Central memory CD8-positive, alpha-beta T cell (primary cell): ENCODE measurements at regions not wholly inside any gene's neighbourhood (a gene's known extent, or its start where the extent isn't known, plus 50 kb on each side); places are given as distances from the start of the nearest gene placed in this dataset.

Experiments used
- ATAC-seq: fragments of 150-1000 bp; cut with Tn5 transposase; replicated peaks from 2 replicates; pipeline ENCODE4 v1.10.0; 2022; ENCODE audit warnings: mild to moderate bottlenecking, moderate FRiP score, moderate number of reproducible peaks; ENCODE audit not compliant: poor library complexity, severe bottlenecking; ENCODE audit errors: extremely low read depth
- DNase-seq, 2 donors: peaks; one replicate each; pipeline ENCODE4 v3.0.0; 2021; ENCODE audit warnings: low spot score in 2 of 2
- H3K27ac Mint-ChIP-seq: one replicate; pipeline ENCODE4 v1.8.0; 2022; ENCODE audit warnings: low read depth, mild to moderate bottlenecking, moderate library complexity, mixed read lengths
- H3K27me3 Mint-ChIP-seq: one replicate; pipeline ENCODE4 v1.8.0; 2022; ENCODE audit warnings: mixed read lengths
- H3K36me3 Mint-ChIP-seq: one replicate; pipeline ENCODE4 v1.8.0; 2022; ENCODE audit warnings: mild to moderate bottlenecking, moderate library complexity, mixed read lengths; ENCODE audit not compliant: insufficient read depth
- H3K4me1 Mint-ChIP-seq: one replicate; pipeline ENCODE4 v1.8.0; 2022; ENCODE audit warnings: mixed read lengths
- H3K4me3 Mint-ChIP-seq: one replicate; pipeline ENCODE4 v1.8.0; 2022; ENCODE audit warnings: mild to moderate bottlenecking, moderate library complexity, mixed read lengths
- H3K9me3 Mint-ChIP-seq: one replicate; pipeline ENCODE4 v1.8.0; 2022; ENCODE audit warnings: mixed read lengths

DNA sequence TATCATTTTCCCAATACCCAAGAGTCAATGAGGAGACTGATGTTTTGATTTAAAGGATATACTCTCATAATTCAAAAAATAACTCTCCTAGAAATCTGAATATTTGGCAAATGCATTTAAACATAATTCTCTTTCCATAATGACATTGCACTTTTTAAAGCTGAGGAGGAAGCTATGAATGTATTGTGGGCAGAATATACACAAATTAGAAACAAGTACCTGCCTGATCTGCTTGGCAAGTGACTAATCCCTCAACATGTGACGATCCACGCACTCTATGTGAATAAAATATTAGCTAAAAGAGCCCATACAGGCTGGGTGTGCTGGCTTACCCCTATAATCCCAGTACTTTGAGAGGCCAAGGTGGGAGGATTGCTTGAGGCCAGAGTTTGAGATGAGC lies 88.3 kb upstream of the CCDC28A start:
- Mint-ChIP-seq H3K27ac (no peak overlapping the region), H3K36me3 (no peaks in the 10 kb centered on the region), H3K4me1 (no peaks in the 10 kb centered on the region), H3K4me3 (no peak overlapping the region), H3K27me3 (peaks cover 18% of the 10 kb centered on the region), H3K9me3 (no peaks in the 10 kb centered on the region)
- DNase-seq (no peak), ATAC-seq (no peak)

DNA sequence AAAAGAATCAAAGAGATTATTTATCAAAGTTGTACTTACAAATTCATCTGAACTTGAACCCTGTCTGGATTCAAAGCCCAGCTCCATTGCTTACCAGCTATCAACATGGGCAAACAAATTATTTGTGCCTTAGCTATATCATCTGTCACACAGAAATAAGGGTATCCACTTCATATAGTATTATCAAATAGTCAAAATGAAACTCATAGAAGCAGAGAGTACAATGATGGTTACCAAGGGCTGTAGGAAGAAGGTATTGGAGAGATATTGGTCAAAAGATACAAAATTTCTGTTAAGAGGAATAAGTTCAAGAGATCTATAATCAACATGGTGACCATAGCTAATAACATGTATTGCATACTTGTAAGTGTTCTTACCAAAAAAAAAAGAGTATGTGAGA lies 87.8 kb upstream of the CCDC28A start:
- no peaks in the 10 kb centered on the region for H3K36me3 Mint-ChIP-seq
- H3K4me1 Mint-ChIP-seq, result no peaks in the 10 kb centered on the region
- no peaks in the 10 kb centered on the region for H3K9me3 Mint-ChIP-seq
- ATAC-seq (no peak), DNase-seq (no peak)
- H3K27ac Mint-ChIP-seq, result no peak overlapping the region
- peaks cover 12% of the 10 kb centered on the region for H3K27me3 Mint-ChIP-seq
- no peak overlapping the region for H3K4me3 Mint-ChIP-seq

DNA sequence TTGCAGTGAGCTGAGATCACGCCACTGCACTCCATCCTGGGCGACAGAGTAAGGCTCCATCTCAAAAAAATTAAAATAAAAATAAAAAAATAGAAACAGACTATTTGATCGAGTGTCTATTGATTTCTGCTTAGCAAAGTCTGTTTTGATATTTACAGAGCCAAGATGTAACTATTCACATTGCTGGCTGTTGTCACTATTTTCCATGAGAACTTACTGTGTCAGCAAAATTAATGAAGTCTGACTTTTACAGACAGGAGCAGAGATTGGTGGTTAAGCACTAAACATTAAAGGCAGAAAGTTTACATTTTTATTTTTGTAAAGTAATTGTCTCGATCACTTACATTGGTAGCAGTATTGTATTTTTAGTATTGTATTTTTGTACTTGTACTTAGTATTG lies 85.0 kb upstream of the CCDC28A start:
- ATAC-seq, result no peak
- no peak for DNase-seq
- no peak overlapping the region for H3K4me3 Mint-ChIP-seq
- no peaks in the 10 kb centered on the region for H3K9me3 Mint-ChIP-seq
- H3K27ac Mint-ChIP-seq, result no peak overlapping the region
- peaks cover 2% of the 10 kb centered on the region for H3K4me1 Mint-ChIP-seq
- peaks cover 4% of the 10 kb centered on the region for H3K27me3 Mint-ChIP-seq
- no peaks in the 10 kb centered on the region for H3K36me3 Mint-ChIP-seq

DNA sequence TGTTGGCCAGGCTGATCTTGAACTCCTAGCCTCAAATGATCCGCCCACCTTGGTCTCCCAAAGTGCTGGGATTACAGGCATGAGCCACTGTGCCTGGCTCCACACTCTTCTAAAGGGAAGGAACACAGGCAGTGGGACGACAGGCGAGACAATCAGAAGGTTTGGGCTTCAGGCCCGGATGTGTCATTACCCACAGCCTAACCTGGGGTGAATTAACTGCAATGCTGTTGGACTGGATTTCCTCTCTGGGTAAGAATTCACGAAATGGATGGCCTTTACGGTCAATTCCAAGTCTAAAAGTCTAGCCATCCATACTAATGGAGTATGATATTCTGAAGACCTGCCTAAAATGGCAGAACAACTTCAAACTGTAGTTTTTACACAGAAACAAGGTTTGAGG lies 83.7 kb upstream of the CCDC28A start:
- no peak overlapping the region for H3K4me3 Mint-ChIP-seq
- no peaks in the 10 kb centered on the region for H3K36me3 Mint-ChIP-seq
- no peak overlapping the region for H3K27ac Mint-ChIP-seq
- H3K4me1 Mint-ChIP-seq, result peaks cover 4% of the 10 kb centered on the region
- no peaks in the 10 kb centered on the region for H3K9me3 Mint-ChIP-seq
- H3K27me3 Mint-ChIP-seq, result peaks cover 17% of the 10 kb centered on the region
- no peak for ATAC-seq
- DNase-seq, result no peak

DNA sequence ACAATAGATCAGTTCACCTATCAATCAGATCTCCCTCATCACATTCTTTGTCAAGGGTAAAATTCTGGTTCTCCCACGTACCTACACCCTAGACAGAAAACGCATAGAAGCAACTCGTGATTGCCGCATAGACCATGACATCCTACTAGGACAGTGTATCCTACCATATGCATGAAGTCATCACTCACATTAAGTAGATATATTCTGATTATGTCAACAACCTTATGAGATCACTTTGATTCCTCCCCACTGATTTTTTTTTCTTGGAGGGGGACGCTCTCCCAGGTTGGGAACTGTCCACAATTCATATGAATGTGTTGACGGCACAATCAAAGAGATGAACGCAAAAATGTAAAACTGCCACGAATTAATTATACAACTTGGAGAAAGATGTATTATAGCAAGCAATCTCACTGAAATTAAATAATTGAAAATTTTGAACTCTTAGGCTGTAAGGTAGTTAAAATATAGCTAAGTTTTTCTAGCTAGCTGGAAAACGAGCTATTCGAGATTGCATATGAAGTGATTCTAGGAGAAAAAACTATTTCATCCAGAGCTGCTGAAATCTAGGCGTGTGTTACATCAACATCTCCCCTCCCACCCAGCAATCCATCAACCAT lies 82.5 kb upstream of the CCDC28A start:
- H3K4me1 Mint-ChIP-seq, result peaks cover 4% of the 10 kb centered on the region
- no peak for ATAC-seq
- H3K27ac Mint-ChIP-seq, result no peak overlapping the region

DNA sequence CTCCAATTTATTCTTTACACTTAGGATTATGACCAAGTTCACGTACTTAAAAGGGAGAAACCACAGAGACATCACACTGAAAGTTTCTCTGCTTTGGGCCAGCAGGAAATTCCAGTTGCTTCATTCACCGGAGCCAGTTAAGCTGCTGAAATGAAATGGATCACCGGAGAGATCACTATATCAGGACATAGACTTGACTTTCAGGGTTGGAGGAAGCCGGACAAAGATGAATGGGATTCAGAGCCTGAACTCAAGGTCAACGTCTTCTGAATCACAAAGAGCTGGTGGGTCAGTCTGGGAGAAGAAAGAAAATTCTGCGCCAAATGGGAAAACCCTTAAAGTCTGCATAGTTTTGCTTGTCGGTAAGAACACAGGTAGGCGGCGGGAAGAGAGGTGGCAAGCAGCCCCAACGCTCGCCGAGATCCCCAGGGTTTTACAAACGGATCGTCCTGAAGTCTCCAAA lies 81.9 kb upstream of the CCDC28A start:
- Mint-ChIP-seq H3K27me3 (peaks cover 34% of the 10 kb centered on the region), H3K36me3 (no peaks in the 10 kb centered on the region), H3K4me3 (peak overlapping the region; percentile 76), H3K9me3 (no peaks in the 10 kb centered on the region), H3K4me1 (peaks cover 4% of the 10 kb centered on the region), H3K27ac (no peak overlapping the region)
- ATAC-seq, result no peak
- no peak for DNase-seq

More for the DNA sequence above, 82.5 kb upstream of the CCDC28A start:
- Mint-ChIP-seq H3K36me3 (no peaks in the 10 kb centered on the region), H3K9me3 (no peaks in the 10 kb centered on the region), H3K4me3 (peak overlapping the region; percentile 76), H3K27me3 (peaks cover 29% of the 10 kb centered on the region)
- DNase-seq, result no peak

DNA sequence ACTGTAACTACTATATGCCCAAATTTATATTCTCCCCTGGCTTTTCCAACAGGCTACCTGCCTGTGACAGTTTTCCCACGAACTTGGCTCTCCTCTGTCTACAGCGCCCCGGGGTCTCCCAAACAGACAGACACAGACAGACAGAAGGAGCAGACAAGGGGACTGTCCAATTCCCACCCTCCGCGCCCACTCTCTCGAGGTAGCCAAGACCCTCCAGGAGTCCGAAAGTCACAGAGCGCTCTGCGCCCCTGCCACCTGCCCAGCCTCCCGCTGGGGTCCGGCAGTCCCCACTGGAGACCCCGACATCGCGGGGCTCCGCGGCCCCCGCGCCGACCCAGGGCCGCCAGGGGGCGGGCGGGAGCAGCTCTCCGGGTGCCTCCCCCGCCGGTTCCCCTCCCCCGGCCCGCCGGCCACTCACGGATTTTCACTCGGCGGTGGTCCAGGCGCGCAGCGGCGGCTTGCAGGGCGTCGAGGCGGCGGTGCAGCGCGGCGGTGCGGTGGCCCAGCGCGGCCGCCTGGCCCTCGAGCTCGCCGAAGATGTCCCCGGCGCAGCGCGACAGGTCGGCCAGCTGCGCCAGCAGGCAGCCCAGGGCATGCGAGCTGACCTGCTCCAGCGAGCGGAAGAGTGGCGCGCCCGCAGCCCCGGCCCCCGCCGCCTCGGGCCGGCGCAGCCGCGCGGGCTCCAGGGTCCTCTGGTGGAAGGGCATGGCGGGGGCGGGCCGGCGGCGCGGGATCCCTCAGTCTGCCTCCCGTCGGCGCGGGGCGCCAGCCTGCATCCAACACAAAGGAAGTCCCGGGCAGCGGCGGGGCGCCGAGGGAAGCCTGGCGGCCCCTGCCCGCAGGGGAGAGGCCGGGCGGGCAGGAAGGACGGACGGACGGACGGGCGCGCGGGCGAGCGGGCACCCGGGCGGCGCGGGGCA lies 81.3 kb upstream of the CCDC28A start:
- no peaks in the 10 kb centered on the region for H3K36me3 Mint-ChIP-seq
- ATAC-seq, result peak; percentile 37
- peaks cover 40% of the 10 kb centered on the region for H3K27me3 Mint-ChIP-seq
- peak overlapping the region; percentile 84 for H3K4me3 Mint-ChIP-seq
- H3K27ac Mint-ChIP-seq, result no peak overlapping the region
- peaks cover 4% of the 10 kb centered on the region for H3K4me1 Mint-ChIP-seq
- peak; percentile 21 to 36 for DNase-seq
- H3K9me3 Mint-ChIP-seq, result no peaks in the 10 kb centered on the region

DNA sequence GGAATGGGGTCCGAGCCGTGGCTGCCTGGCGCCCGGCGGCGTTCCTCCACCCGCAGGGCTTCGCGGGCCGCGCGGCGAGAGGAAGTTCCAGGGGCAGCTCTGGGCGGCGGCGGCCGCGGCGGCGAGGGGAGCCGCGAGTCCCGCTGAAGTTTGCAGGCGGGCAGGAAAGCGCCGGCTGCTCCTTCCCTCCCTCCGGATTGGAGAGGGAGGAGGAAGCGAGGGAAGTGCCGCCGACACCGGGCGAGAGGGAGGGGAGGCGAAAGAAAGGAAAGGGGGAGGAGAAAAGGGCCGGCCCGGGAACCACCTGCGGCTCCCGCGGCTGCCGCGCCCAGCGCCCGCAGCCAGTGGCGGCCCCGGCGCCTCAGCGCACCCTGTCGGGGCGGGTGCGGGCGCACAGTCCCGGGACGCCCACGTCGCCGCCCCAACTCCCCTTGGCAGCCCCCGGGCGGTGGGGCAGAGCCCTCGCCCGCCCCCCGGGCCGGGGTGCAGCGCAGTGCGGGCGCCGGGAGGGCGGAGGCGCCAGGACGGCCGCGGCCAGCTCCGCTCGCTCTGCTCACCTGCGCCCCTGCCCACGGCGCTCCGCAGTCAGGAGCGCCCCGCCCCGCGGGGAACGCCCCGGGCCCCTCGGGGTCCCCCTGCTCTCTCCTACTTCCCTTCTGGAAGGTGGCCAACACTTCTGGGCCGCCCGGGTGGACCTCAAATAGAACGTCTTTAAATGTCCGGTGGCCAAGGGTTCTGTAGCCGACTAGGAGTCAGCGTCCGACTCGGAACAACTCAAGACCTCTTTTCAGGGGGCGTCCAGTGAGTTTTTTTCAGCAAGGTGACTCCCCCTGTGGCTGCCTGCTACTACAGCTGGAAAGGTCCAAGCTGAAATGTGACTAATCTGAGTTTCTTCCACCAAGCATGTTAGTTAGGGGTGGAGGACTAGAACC lies 80.3 kb upstream of the CCDC28A start:
- Mint-ChIP-seq H3K27me3 (peaks cover 40% of the 10 kb centered on the region), H3K4me1 (peaks cover 4% of the 10 kb centered on the region), H3K27ac (no peak overlapping the region), H3K9me3 (no peaks in the 10 kb centered on the region), H3K4me3 (peak overlapping the region; percentile 84), H3K36me3 (no peaks in the 10 kb centered on the region)
- DNase-seq (no peak), ATAC-seq (peak; percentile 63)

DNA sequence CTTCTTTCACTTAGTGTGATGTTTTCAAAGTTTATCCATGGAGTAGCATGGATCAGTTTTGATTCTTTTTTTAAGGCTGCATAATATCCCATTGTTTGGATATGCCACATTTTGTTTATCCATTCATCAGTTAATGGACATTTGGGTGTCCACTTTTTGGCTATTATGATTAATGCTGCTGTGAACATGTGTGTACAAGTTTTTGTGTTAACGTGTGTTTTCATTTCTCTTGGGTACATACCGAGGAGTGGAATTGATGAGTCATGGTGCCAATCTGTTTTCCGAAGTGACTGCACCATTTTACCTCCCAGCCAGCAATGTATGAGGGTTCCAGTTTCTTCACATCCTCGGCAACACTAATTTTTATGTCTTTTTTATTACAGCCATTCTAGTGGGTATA lies 78.4 kb upstream of the CCDC28A start:
- ATAC-seq (no peak), DNase-seq (no peak)
- no peak overlapping the region for H3K27ac Mint-ChIP-seq
- no peaks in the 10 kb centered on the region for H3K9me3 Mint-ChIP-seq
- H3K4me1 Mint-ChIP-seq, result peaks cover 4% of the 10 kb centered on the region
- peaks cover 49% of the 10 kb centered on the region for H3K27me3 Mint-ChIP-seq
- H3K36me3 Mint-ChIP-seq, result no peaks in the 10 kb centered on the region
- H3K4me3 Mint-ChIP-seq, result no peak overlapping the region

DNA sequence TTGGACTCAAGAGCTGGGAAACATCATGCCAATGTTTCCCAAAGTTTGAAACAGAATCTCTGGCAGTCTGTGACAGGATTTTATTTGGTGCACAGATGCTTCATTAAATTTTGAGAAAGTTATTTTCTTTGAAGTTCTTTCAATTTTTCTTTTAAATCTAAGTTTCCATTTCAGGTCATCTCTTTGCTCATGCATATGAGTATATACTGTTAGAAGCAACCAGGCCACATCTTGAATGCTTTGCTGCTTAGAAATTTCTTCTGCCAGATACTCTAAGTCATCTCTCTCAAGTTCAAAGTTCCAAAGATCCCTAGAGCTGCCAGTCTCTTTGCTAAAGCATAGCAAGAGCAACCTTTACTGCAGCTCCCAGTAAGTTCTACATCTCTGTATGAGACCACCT lies 59.1 kb upstream of the CCDC28A start:
- peaks cover 61% of the 10 kb centered on the region for H3K27me3 Mint-ChIP-seq
- no peak overlapping the region for H3K27ac Mint-ChIP-seq
- no peak overlapping the region for H3K4me3 Mint-ChIP-seq
- peaks cover 6% of the 10 kb centered on the region for H3K9me3 Mint-ChIP-seq
- ATAC-seq (no peak), DNase-seq (no peak)
- H3K4me1 Mint-ChIP-seq, result no peaks in the 10 kb centered on the region
- H3K36me3 Mint-ChIP-seq, result no peaks in the 10 kb centered on the region

DNA sequence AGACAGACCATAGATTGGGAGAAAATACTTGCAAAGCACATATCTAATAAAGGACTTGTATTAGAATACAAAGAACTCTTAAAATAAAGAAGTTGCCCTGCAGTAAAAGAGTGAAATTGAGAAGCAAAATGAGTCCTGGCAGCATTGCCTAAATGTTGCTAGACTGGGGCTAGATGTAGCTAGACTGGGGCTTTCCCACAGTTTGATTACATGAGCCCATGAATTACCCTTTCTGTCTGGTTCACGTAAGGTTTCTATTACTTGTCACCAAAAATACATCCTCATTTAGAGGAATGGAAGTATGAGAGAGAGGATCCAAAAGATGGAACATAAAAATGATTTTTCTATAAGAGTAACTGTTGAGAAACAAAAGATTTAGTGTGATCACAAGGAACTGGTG lies 57.6 kb upstream of the CCDC28A start:
- H3K36me3 Mint-ChIP-seq, result no peaks in the 10 kb centered on the region
- DNase-seq, result no peak
- H3K27ac Mint-ChIP-seq, result no peak overlapping the region
- no peaks in the 10 kb centered on the region for H3K4me1 Mint-ChIP-seq
- H3K4me3 Mint-ChIP-seq, result no peak overlapping the region
- ATAC-seq, result no peak
- peaks cover 6% of the 10 kb centered on the region for H3K9me3 Mint-ChIP-seq
- peaks cover 47% of the 10 kb centered on the region for H3K27me3 Mint-ChIP-seq

DNA sequence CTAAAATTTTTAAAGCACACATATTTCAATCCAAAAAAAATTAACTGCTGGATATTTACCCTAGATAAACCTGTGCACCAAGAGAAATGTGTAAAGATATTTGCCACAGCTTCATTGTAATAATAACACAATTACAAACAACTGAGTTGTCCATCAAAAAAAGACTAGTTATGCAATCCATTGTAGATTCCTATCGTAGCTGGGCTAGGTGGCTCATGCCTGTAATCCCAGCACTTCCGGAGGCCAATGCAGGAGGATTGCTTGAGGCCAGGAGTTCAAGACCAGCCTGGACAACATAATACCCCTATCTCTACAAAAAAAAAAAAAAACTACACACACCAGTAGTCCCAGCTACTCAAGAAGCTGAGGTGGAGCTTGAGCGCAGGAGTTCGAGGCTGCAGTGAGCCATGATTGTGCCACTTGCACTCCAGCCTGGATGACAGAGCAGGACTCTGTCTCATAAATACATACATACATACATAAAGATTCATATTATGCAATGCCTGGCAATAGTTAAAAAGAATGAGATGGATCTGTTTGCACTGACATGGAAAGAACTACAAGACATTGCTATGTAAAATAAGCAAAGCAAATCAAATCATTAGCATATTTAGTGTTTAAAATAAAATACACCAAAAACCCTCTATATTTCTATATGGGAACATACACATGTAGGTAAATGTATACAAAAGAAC lies 56.5 kb upstream of the CCDC28A start:
- H3K36me3 Mint-ChIP-seq, result no peaks in the 10 kb centered on the region
- H3K4me3 Mint-ChIP-seq, result no peak overlapping the region
- DNase-seq (no peak), ATAC-seq (no peak)
- H3K9me3 Mint-ChIP-seq, result peaks cover 6% of the 10 kb centered on the region
- H3K27ac Mint-ChIP-seq, result no peak overlapping the region
- H3K4me1 Mint-ChIP-seq, result no peaks in the 10 kb centered on the region
- H3K27me3 Mint-ChIP-seq, result peaks cover 37% of the 10 kb centered on the region
